Endothelial cell (in vitro differentiated cells): ENCODE measurements at regions not wholly inside any gene's neighbourhood (a gene's known extent, or its start where the extent isn't known, plus 50 kb on each side); places are given as distances from the start of the nearest gene placed in this dataset.
A peak's percentile ranks its signal among the peaks of the same experiment; 100 is the strongest.

Experiments
- DNase-seq: peaks from one replicate; pipeline ENCODE4 v3.0.0; 2021; ENCODE audit warnings: low spot score
- H3K27ac Mint-ChIP-seq: one replicate; pipeline ENCODE4 v1.8.0; 2021; ENCODE audit warnings: mixed read lengths, inconsistent platforms; ENCODE audit not compliant: unreplicated experiment
- H3K27me3 Mint-ChIP-seq: one replicate; pipeline ENCODE4 v1.8.0; 2021; ENCODE audit warnings: mild to moderate bottlenecking, moderate library complexity, mixed read lengths, inconsistent platforms; ENCODE audit not compliant: unreplicated experiment
- H3K36me3 Mint-ChIP-seq: one replicate; pipeline ENCODE4 v1.8.0; 2021; ENCODE audit warnings: mild to moderate bottlenecking, low read depth, mixed read lengths, inconsistent platforms; ENCODE audit not compliant: unreplicated experiment
- H3K4me1 Mint-ChIP-seq: one replicate; pipeline ENCODE4 v1.8.0; 2021; ENCODE audit warnings: mild to moderate bottlenecking, mixed read lengths, inconsistent platforms; ENCODE audit not compliant: unreplicated experiment
- H3K4me3 Mint-ChIP-seq: one replicate; pipeline ENCODE4 v1.8.0; 2021; ENCODE audit warnings: mild to moderate bottlenecking, mixed read lengths, inconsistent platforms; ENCODE audit not compliant: unreplicated experiment
- H3K9me3 Mint-ChIP-seq: one replicate; pipeline ENCODE4 v1.8.0; 2021; ENCODE audit warnings: mixed read lengths, inconsistent platforms; ENCODE audit not compliant: unreplicated experiment
- CTCF ChIP-seq: fragments of 200-600 bp; sonication (generic); IDR thresholded peaks from one replicate; pipeline ENCODE4 v1.5.0; 2021; ENCODE audit warnings: antibody characterized with exemption; ENCODE audit not compliant: unreplicated experiment

- H3K27me3 Mint-ChIP-seq: peaks cover 13% of the 10 kb centered on the region
Measured at GRCh38 chr3:126292318-126293070, 64.7 kb downstream of the KLF15 start.

GRCh38 chr3:126291537-126291936, 65.7 kb downstream of the KLF15 start:
- no peak for TF ChIP-seq CTCF

More at GRCh38 chr3:126292318-126293070, 64.7 kb downstream of the KLF15 start:
- H3K27ac Mint-ChIP-seq: peak overlapping the region; percentile 8
- H3K4me3 Mint-ChIP-seq: peak overlapping the region; percentile 26
- no peak for TF ChIP-seq CTCF
- H3K9me3 Mint-ChIP-seq: peaks cover 5% of the 10 kb centered on the region
- H3K36me3 Mint-ChIP-seq: peaks cover 6% of the 10 kb centered on the region
- peaks cover 31% of the 10 kb centered on the region for H3K4me1 Mint-ChIP-seq
- no peak for DNase-seq

GRCh38 chr3:126291061-126291460, 66.1 kb downstream of the KLF15 start:
- Mint-ChIP-seq H3K4me1 (peaks cover 31% of the 10 kb centered on the region), H3K27me3 (peaks cover 13% of the 10 kb centered on the region)

More at GRCh38 chr3:126291537-126291936, 65.7 kb downstream of the KLF15 start:
- Mint-ChIP-seq H3K4me3 (no peak overlapping the region), H3K36me3 (peaks cover 6% of the 10 kb centered on the region), H3K27ac (no peak overlapping the region), H3K27me3 (peaks cover 13% of the 10 kb centered on the region), H3K4me1 (peaks cover 31% of the 10 kb centered on the region), H3K9me3 (peaks cover 5% of the 10 kb centered on the region)
- DNase-seq: no peak

GRCh38 chr3:126290325-126290724, 66.9 kb downstream of the KLF15 start:
- H3K4me3 Mint-ChIP-seq: no peak overlapping the region
- no peak overlapping the region for H3K27ac Mint-ChIP-seq
- no peak for DNase-seq
- no peak for TF ChIP-seq CTCF
- peaks cover 6% of the 10 kb centered on the region for H3K36me3 Mint-ChIP-seq
- peaks cover 31% of the 10 kb centered on the region for H3K4me1 Mint-ChIP-seq
- H3K9me3 Mint-ChIP-seq: peaks cover 5% of the 10 kb centered on the region
- H3K27me3 Mint-ChIP-seq: peaks cover 13% of the 10 kb centered on the region

More at GRCh38 chr3:126291061-126291460, 66.1 kb downstream of the KLF15 start:
- H3K9me3 Mint-ChIP-seq: peaks cover 5% of the 10 kb centered on the region
- peaks cover 6% of the 10 kb centered on the region for H3K36me3 Mint-ChIP-seq
- TF ChIP-seq CTCF: no peak
- no peak for DNase-seq
- H3K4me3 Mint-ChIP-seq: no peak overlapping the region
- no peak overlapping the region for H3K27ac Mint-ChIP-seq

GRCh38 chr3:126289096-126289495, 68.1 kb downstream of the KLF15 start:
- Mint-ChIP-seq H3K36me3 (peaks cover 3% of the 10 kb centered on the region), H3K9me3 (peaks cover 5% of the 10 kb centered on the region), H3K4me1 (peaks cover 31% of the 10 kb centered on the region), H3K27ac (no peak overlapping the region), H3K4me3 (no peak overlapping the region), H3K27me3 (peaks cover 11% of the 10 kb centered on the region)
- no peak for DNase-seq
- no peak for TF ChIP-seq CTCF
